ENCODE measurements at regions not wholly inside any gene's neighbourhood (a gene's known extent, or its start where the extent isn't known, plus 50 kb on each side); places are given as distances from the start of the nearest gene placed in this dataset.

- no peak overlapping the region for H2AFZ ChIP-seq (ENCODE audit: low read depth, low read length)
- H3K27me3 Mint-ChIP-seq (ENCODE audit: low read depth, unreplicated experiment): peaks cover 14% of the 10 kb centered on the region
- no peak overlapping the region for H3K27ac ChIP-seq (ENCODE audit: low read depth, low read length)
- H3K4me3 ChIP-seq (ENCODE audit: insufficient read depth, low read depth, low read length): no peak overlapping the region
- no peaks in the 10 kb centered on the region for H3K9me3 ChIP-seq (ENCODE audit: insufficient read depth, low read depth, low read length)
- no peak overlapping the region for H3K4me3 Mint-ChIP-seq (ENCODE audit: unreplicated experiment)
- peaks cover 2% of the 10 kb centered on the region for H3K27me3 ChIP-seq (ENCODE audit: insufficient read depth, low read length)
- no peaks in the 10 kb centered on the region for H4K20me1 ChIP-seq (ENCODE audit: insufficient read depth, low read length)
- H3K9me3 Mint-ChIP-seq (ENCODE audit: unreplicated experiment): peaks cover 6% of the 10 kb centered on the region
- FAIRE-seq: no peak
- H3K9ac ChIP-seq (ENCODE audit: low read length): no peak overlapping the region
- H3K79me2 ChIP-seq (ENCODE audit: insufficient read depth, low read length): no peaks in the 10 kb centered on the region
- TF ChIP-seq CTCF (IDR thresholded peaks at IDR 0.05; ENCODE audit: insufficient read depth, low read depth, low read length) (no peak), EZH2 (IDR thresholded peaks at IDR 0.05; ENCODE audit: insufficient read depth, low read length) (no peak)
- H3K4me1 Mint-ChIP-seq (ENCODE audit: low read depth, unreplicated experiment): no peaks in the 10 kb centered on the region
- H3K4me2 ChIP-seq (ENCODE audit: low read length): no peak overlapping the region
- H3K4me1 ChIP-seq (ENCODE audit: insufficient read depth, low read length): no peaks in the 10 kb centered on the region
- no peaks in the 10 kb centered on the region for H3K36me3 Mint-ChIP-seq (ENCODE audit: low read depth, unreplicated experiment)
- H3K36me3 ChIP-seq (ENCODE audit: insufficient read depth, low read length): no peaks in the 10 kb centered on the region
- H3K27ac Mint-ChIP-seq (ENCODE audit: unreplicated experiment): no peak overlapping the region
- DNase-seq (ENCODE audit: low read depth): no peak
Observed at GRCh38 chr6:1544603-1545002, 65.1 kb upstream of the FOXC1 start.

- Histone ChIP-seq H3K4me1 (ENCODE audit: insufficient read depth, low read length) (no peaks in the 10 kb centered on the region), H3K4me3 (ENCODE audit: insufficient read depth, low read depth, low read length) (no peak overlapping the region), H3K9me3 (ENCODE audit: insufficient read depth, low read depth, low read length) (no peaks in the 10 kb centered on the region), H3K27me3 (ENCODE audit: insufficient read depth, low read length) (peaks cover 2% of the 10 kb centered on the region), H4K20me1 (ENCODE audit: insufficient read depth, low read length) (no peaks in the 10 kb centered on the region), H3K9ac (ENCODE audit: low read length) (no peak overlapping the region), H3K36me3 (ENCODE audit: insufficient read depth, low read length) (no peaks in the 10 kb centered on the region), H2AFZ (ENCODE audit: low read depth, low read length) (no peak overlapping the region), H3K79me2 (ENCODE audit: insufficient read depth, low read length) (no peaks in the 10 kb centered on the region), H3K4me2 (ENCODE audit: low read length) (no peak overlapping the region), H3K27ac (ENCODE audit: low read depth, low read length) (no peak overlapping the region)
- H3K27ac Mint-ChIP-seq (ENCODE audit: unreplicated experiment): no peak overlapping the region
- no peak for DNase-seq (ENCODE audit: low read depth)
- FAIRE-seq: no peak
- peaks cover 6% of the 10 kb centered on the region for H3K9me3 Mint-ChIP-seq (ENCODE audit: unreplicated experiment)
- no peaks in the 10 kb centered on the region for H3K36me3 Mint-ChIP-seq (ENCODE audit: low read depth, unreplicated experiment)
- TF ChIP-seq CTCF (IDR thresholded peaks at IDR 0.05; ENCODE audit: insufficient read depth, low read depth, low read length) (no peak), EZH2 (IDR thresholded peaks at IDR 0.05; ENCODE audit: insufficient read depth, low read length) (no peak)
- H3K4me3 Mint-ChIP-seq (ENCODE audit: unreplicated experiment): no peak overlapping the region
- H3K4me1 Mint-ChIP-seq (ENCODE audit: low read depth, unreplicated experiment): no peaks in the 10 kb centered on the region
- peaks cover 14% of the 10 kb centered on the region for H3K27me3 Mint-ChIP-seq (ENCODE audit: low read depth, unreplicated experiment)
Observed at GRCh38 chr6:1545654-1546053, 64.1 kb upstream of the FOXC1 start.

GRCh38 chr6:1547785-1548184 lies 61.9 kb upstream of the FOXC1 start:
- H3K27me3 Mint-ChIP-seq (ENCODE audit: low read depth, unreplicated experiment): peaks cover 11% of the 10 kb centered on the region
- no peaks in the 10 kb centered on the region for H3K36me3 Mint-ChIP-seq (ENCODE audit: low read depth, unreplicated experiment)
- H3K9me3 Mint-ChIP-seq (ENCODE audit: unreplicated experiment): peaks cover 2% of the 10 kb centered on the region
- no peaks in the 10 kb centered on the region for H4K20me1 ChIP-seq (ENCODE audit: insufficient read depth, low read length)
- TF ChIP-seq CTCF (IDR thresholded peaks at IDR 0.05; ENCODE audit: insufficient read depth, low read depth, low read length) (no peak), EZH2 (IDR thresholded peaks at IDR 0.05; ENCODE audit: insufficient read depth, low read length) (no peak)
- no peak overlapping the region for H3K27ac ChIP-seq (ENCODE audit: low read depth, low read length)
- no peak overlapping the region for H3K4me3 ChIP-seq (ENCODE audit: insufficient read depth, low read depth, low read length)
- no peak overlapping the region for H3K4me3 Mint-ChIP-seq (ENCODE audit: unreplicated experiment)
- H3K36me3 ChIP-seq (ENCODE audit: insufficient read depth, low read length): no peaks in the 10 kb centered on the region
- H3K27ac Mint-ChIP-seq (ENCODE audit: unreplicated experiment): no peak overlapping the region
- H3K4me1 ChIP-seq (ENCODE audit: insufficient read depth, low read length): no peaks in the 10 kb centered on the region
- H3K4me2 ChIP-seq (ENCODE audit: low read length): no peak overlapping the region
- H2AFZ ChIP-seq (ENCODE audit: low read depth, low read length): no peak overlapping the region
- H3K79me2 ChIP-seq (ENCODE audit: insufficient read depth, low read length): no peaks in the 10 kb centered on the region
- no peaks in the 10 kb centered on the region for H3K4me1 Mint-ChIP-seq (ENCODE audit: low read depth, unreplicated experiment)
- H3K27me3 ChIP-seq (ENCODE audit: insufficient read depth, low read length): no peaks in the 10 kb centered on the region
- no peak overlapping the region for H3K9ac ChIP-seq (ENCODE audit: low read length)
- H3K9me3 ChIP-seq (ENCODE audit: insufficient read depth, low read depth, low read length): no peaks in the 10 kb centered on the region
- no peak for DNase-seq (ENCODE audit: low read depth)
- FAIRE-seq: no peak

Measured in astrocyte (in vitro differentiated cells and primary cell).